NCI-H1694 (cell line): ENCODE measurements at regions not wholly inside any gene's neighbourhood (a gene's known extent, or its start where the extent isn't known, plus 50 kb on each side); places are given as distances from the start of the nearest gene placed in this dataset.

Source experiments
- DNase-seq: peaks from one replicate; lab custom pipeline; 2025; lab: John Stamatoyannopoulos, UW

- DNase-seq: no peak
Measured at GRCh38 chr22:48672387-48672786, 1155.3 kb downstream of the BRD1 start.

GRCh38 chr22:48670731-48671130, 1156.9 kb downstream of the BRD1 start:
- no peak for DNase-seq

GRCh38 chr22:48669986-48670716, 1157.5 kb downstream of the BRD1 start:
- DNase-seq: no peak

GRCh38 chr22:48669226-48669625, 1158.4 kb downstream of the BRD1 start:
- DNase-seq: no peak

GRCh38 chr22:48667289-48667688, 1160.4 kb downstream of the BRD1 start:
- DNase-seq: no peak

GRCh38 chr22:48666620-48667019, 1161.1 kb downstream of the BRD1 start:
- no peak for DNase-seq

- DNase-seq: no peak
Measured at GRCh38 chr22:48665311-48665995, 1162.2 kb downstream of the BRD1 start.

GRCh38 chr22:48664586-48664985, 1163.1 kb downstream of the BRD1 start:
- DNase-seq: no peak

GRCh38 chr22:48663297-48663696, 1164.4 kb downstream of the BRD1 start:
- DNase-seq: no peak

- no peak for DNase-seq
Measured at GRCh38 chr22:48662476-48663135, 1165.1 kb downstream of the BRD1 start.

- no peak for DNase-seq
Measured at GRCh38 chr22:48661984-48662383, 1165.7 kb downstream of the BRD1 start.

GRCh38 chr22:48660790-48661740, 1166.6 kb downstream of the BRD1 start:
- no peak for DNase-seq

- no peak for DNase-seq
Measured at GRCh38 chr22:48660104-48660789, 1167.4 kb downstream of the BRD1 start.

GRCh38 chr22:48659404-48659996, 1168.2 kb downstream of the BRD1 start:
- DNase-seq: no peak

- no peak for DNase-seq
Measured at GRCh38 chr22:48658871-48659270, 1168.8 kb downstream of the BRD1 start.

GRCh38 chr22:48658246-48658645, 1169.4 kb downstream of the BRD1 start:
- DNase-seq: no peak

GRCh38 chr22:48654492-48654891, 1173.2 kb downstream of the BRD1 start:
- no peak for DNase-seq

GRCh38 chr22:48653929-48654328, 1173.7 kb downstream of the BRD1 start:
- DNase-seq: no peak

- no peak for DNase-seq
Measured at GRCh38 chr22:48653306-48653705, 1174.4 kb downstream of the BRD1 start.

GRCh38 chr22:48652796-48653195, 1174.9 kb downstream of the BRD1 start:
- DNase-seq: no peak

GRCh38 chr22:48651981-48652538, 1175.6 kb downstream of the BRD1 start:
- DNase-seq: no peak
